ENCODE measurements at regions not wholly inside any gene's neighbourhood (a gene's known extent, or its start where the extent isn't known, plus 50 kb on each side); places are given as distances from the start of the nearest gene placed in this dataset.

DNA sequence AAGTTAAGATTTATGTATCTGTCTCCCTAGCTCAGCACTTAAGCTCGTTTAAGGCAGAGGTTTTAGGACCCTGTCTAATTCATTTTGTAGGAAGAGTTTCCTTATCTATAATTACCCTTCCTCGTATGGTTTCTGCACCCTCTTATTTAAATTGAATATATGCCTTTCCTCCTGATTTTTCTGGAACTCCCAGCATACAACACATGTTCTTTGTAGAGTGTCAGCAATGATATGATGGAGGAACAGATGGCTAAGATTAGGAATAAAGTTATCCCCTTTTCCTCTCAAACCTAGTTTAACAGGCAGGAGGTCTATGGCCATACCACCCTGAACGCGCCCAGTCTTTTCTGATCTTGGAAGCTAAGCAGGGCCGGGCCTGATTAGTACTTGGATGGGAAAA lies 359.5 kb downstream of the PCDH17 start:
- TF ChIP-seq TAF1 (IDR thresholded peaks at IDR 0.05; ENCODE audit: borderline replicate concordance, low read depth, low read length) = no peak
- TF ChIP-seq POLR2AphosphoS5 (IDR thresholded peaks at IDR 0.05; ENCODE audit: low read depth, low read length) = no peak

All from GM12892 (cell line).